K562 (cell line): ENCODE measurements at regions not wholly inside any gene's neighbourhood (a gene's known extent, or its start where the extent isn't known, plus 50 kb on each side); places are given as distances from the start of the nearest gene placed in this dataset.

Experiments used
- ATAC-seq: fragments of 200-7000 bp; cut with Tn5 transposase; 3 replicates; pipeline ENCODE4 v1.9.1; 2020; ENCODE audit warnings: moderate library complexity
- BruUV-seq: library from RNA; stranded (reverse); fragments of 400-500 nt; replicated peaks from 2 replicates; lab custom pipeline; 2021; lab: Mats Ljungman, UMichigan
- CTCF ChIA-PET: fragments of 300-600 bp; formaldehyde crosslinking; extraction: SDS; loops from one replicate; lab custom pipeline; 2021; ENCODE audit warnings: low intra/inter-chr PET ratio; lab: Yijun Ruan, JAX
- POLR2A ChIA-PET: fragments of 300-600, 350-650 bp; sonication (Branson Sonifier 250); formaldehyde crosslinking; extraction: SDS; loops from one replicate; lab custom pipeline; 2021; ENCODE audit warnings: antibody characterized with exemption, inconsistent platforms; lab: Yijun Ruan, JAX
- DNase-seq, 4 experiments: peaks; one replicate each; pipeline versions ENCODE4 v3.0.0 to v3.0.0-alpha.2; 2011 to 2018; ENCODE audit warnings: low spot score in 3 of 4, mixed read lengths in 3 of 4; ENCODE audit errors: extremely low read depth in 1 of 4
- FAIRE-seq: peaks from 2 replicates; lab custom pipeline; 2011; peaks lifted over from hg19 to GRCh38; lab: Jason Lieb, UNC
- H2AFZ ChIP-seq: 2 replicates; pipeline ENCODE4 v1.6.0; 2011; ENCODE audit warnings: low read depth, low read length, control low read depth, inconsistent platforms
- H3K27ac ChIP-seq: fragments of 200-600 bp; 3 replicates; pipeline ENCODE4 v1.8.0; 2011; ENCODE audit warnings: low read depth, mild to moderate bottlenecking, control low read depth, inconsistent platforms, low read length, moderate library complexity, mixed read lengths; ENCODE audit errors: extremely low read depth
- H3K27me3 ChIP-seq, 2 experiments: fragments of 300-600 bp in 1 of 2; 2 replicates in 1 of 2; 3 replicates in 1 of 2; pipeline versions ENCODE4 v1.6.0 to v1.8.0; 2011; ENCODE audit warnings: inconsistent platforms in 2 of 2, low read length in 2 of 2, mild to moderate bottlenecking in 1 of 2, mixed read lengths in 1 of 2, moderate library complexity in 1 of 2; ENCODE audit not compliant: control insufficient read depth in 2 of 2, insufficient read depth in 2 of 2
- H3K36me3 ChIP-seq: fragments of 300-600 bp; 3 replicates; pipeline ENCODE4 v1.8.0; 2011; ENCODE audit warnings: mild to moderate bottlenecking, low read length, inconsistent platforms; ENCODE audit not compliant: control insufficient read depth, insufficient read depth
- H3K4me1 ChIP-seq, 2 experiments: fragments of 200-600 bp in 1 of 2; replicated peaks in 1 of 2; 2 replicates in 1 of 2; 3 replicates in 1 of 2; pipeline versions ENCODE4 v1.5.1 to v1.8.0; 2011; ENCODE audit warnings: inconsistent platforms in 2 of 2, low read length in 2 of 2, mild to moderate bottlenecking in 1 of 2, mixed read lengths in 1 of 2, moderate library complexity in 1 of 2; ENCODE audit not compliant: control insufficient read depth in 2 of 2, insufficient read depth in 2 of 2
- H3K4me2 ChIP-seq: 2 replicates; pipeline ENCODE4 v1.6.1; 2011; ENCODE audit warnings: low read length, control low read depth, inconsistent platforms, mixed read lengths; ENCODE audit not compliant: insufficient read depth
- H3K4me3 ChIP-seq: fragments of 200-600 bp; sonication (generic), shearing (Covaris generic); 2 replicates; pipeline ENCODE4 v1.5.1; 2016; ENCODE audit warnings: control low read depth, inconsistent platforms
- H3K79me2 ChIP-seq: fragments of 200-600 bp; 3 replicates; pipeline ENCODE4 v1.8.0; 2011; ENCODE audit warnings: low read length, inconsistent platforms; ENCODE audit not compliant: control insufficient read depth, insufficient read depth
- H3K9ac ChIP-seq, 2 experiments: 2 replicates each; pipeline versions ENCODE4 v1.6.0 to v1.6.1; 2011; ENCODE audit warnings: low read depth in 2 of 2, low read length in 2 of 2, control low read depth in 1 of 2, inconsistent platforms in 1 of 2, mild to moderate bottlenecking in 1 of 2, mixed read lengths in 1 of 2; ENCODE audit not compliant: insufficient read depth in 1 of 2
- H3K9me1 ChIP-seq: one replicate; pipeline ENCODE4 v1.6.0; 2011; ENCODE audit warnings: inconsistent platforms, mild to moderate bottlenecking, low read length, moderate library complexity; ENCODE audit not compliant: control insufficient read depth, insufficient read depth
- H3K9me3 ChIP-seq: replicated peaks from 2 replicates; pipeline ENCODE4 v1.5.1; 2011; ENCODE audit warnings: low read depth, low read length, inconsistent platforms; ENCODE audit not compliant: control insufficient read depth, insufficient read depth
- H4K20me1 ChIP-seq: replicated peaks from 2 replicates; pipeline ENCODE4 v1.6.1; 2011; ENCODE audit warnings: low read length, inconsistent platforms, mixed read lengths; ENCODE audit not compliant: control insufficient read depth, insufficient read depth
- KDM2B ChIP-seq: fragments of 250-450 bp; sonication (Bioruptor Pico); IDR thresholded peaks from 2 replicates; pipeline ENCODE4 v1.8.0; 2021; ENCODE audit warnings: mild to moderate bottlenecking, moderate library complexity
- TBP ChIP-seq: optimal IDR thresholded peaks from 2 replicates; pipeline ENCODE3; 2011; ENCODE audit warnings: low read depth, low read length, improper control_type of control experiment
- ZNF140 ChIP-seq: fragments of 250-450 bp; sonication (Bioruptor Pico); IDR thresholded peaks from 2 replicates; pipeline ENCODE4 v1.8.0; 2021; ENCODE audit warnings: moderate library complexity, mild to moderate bottlenecking, inconsistent platforms
- ZNF436 ChIP-seq: fragments of 250-450, 450-650 bp; sonication (Bioruptor Pico); formaldehyde crosslinking; IDR thresholded peaks from 2 replicates; pipeline ENCODE4 v1.7.0; 2020; ENCODE audit warnings: mild to moderate bottlenecking
- ZNF75A ChIP-seq: fragments of 450-650 bp; formaldehyde crosslinking; IDR thresholded peaks from 2 replicates; pipeline ENCODE4 v1.4.0; 2020; ENCODE audit warnings: mild to moderate bottlenecking
- WGBS: fragments of 100-300 bp; shearing (Covaris generic); methylation state at CpG from one replicate; pipeline ENCODE4 v1.1.6; 2016; ENCODE audit warnings: low coverage, mixed read lengths; ENCODE audit not compliant: insufficient coverage; ENCODE audit errors: missing lambda C conversion rate; 5-methylcytosine and 5-hydroxymethylcytosine counted together
- in situ Hi-C: fragments of 300-500 bp; cut with MboI; formaldehyde crosslinking; loops from 4 replicates; pipeline ENCODE4 v1.15.0; 2018; ENCODE audit warnings: inconsistent platforms, mixed read lengths
- intact Hi-C: fragments of 100-400 bp; cut with micrococcal nuclease; formaldehyde crosslinking; loops from 2 replicates; pipeline ENCODE4 v1.14.2; 2022
- TF ChIP-seq, protein P1 (sequence below): fragments of 250-450 bp; sonication (Bioruptor Pico); IDR thresholded peaks from 2 replicates; pipeline ENCODE4 v1.5.0; 2020; ENCODE audit warnings: mild to moderate bottlenecking
- TF ChIP-seq, protein P2 (sequence below), 2 experiments: fragments of 450-650 bp in 1 of 2; sonication (generic) in 1 of 2; formaldehyde crosslinking; conservative IDR thresholded peaks; 2 replicates each; pipeline versions ENCODE4 v1.4.0 to v1.8.1; 2020 to 2022; ENCODE audit warnings: mild to moderate bottlenecking in 1 of 2, missing genetic modification reagents in 1 of 2
- TF ChIP-seq, protein P3 (sequence below), 2 experiments: fragments of 450-650 bp; IDR thresholded peaks; 2 replicates each; pipeline ENCODE4 v1.6.1; 2016

DNA sequence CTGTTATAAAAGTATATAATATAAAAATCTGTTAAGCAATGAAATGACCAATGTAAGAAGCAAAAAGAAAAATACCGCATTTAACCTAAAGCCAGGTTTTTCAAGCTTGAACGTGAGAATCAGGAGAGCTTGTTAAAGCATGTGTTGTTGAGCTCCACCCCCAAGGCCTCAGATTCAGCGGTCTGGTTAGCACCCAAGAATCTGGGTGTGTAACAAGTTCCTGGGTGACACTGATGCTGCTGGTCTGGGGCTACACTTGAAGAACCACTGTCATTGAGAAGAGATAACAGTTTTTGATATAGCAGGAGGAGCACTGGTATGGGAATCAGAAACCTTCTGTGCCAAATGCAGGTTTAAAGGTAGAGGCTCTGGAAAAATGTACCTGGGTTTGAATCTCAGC is 154.0 kb downstream of the ID4 start:
- no peaks in the 10 kb centered on the region for H4K20me1 ChIP-seq
- intact Hi-C loops, result no loop called here
- POLR2A ChIA-PET, result no interaction called here

More for the DNA sequence above, 154.0 kb downstream of the ID4 start:
- Histone ChIP-seq H3K79me2 (no peaks in the 10 kb centered on the region), H3K4me3 (no peak overlapping the region), H3K9ac (no peak overlapping the region), H3K9me1 (no peaks in the 10 kb centered on the region), H3K4me2 (no peak overlapping the region), H2AFZ (no peak overlapping the region), H3K27me3 (no peaks in the 10 kb centered on the region), H3K36me3 (no peaks in the 10 kb centered on the region)
- FAIRE-seq, result no peak
- BruUV-seq, result no TSS peak
- WGBS, result 0% methylated on average over 3 of the region's 3 CpGs
- no peak for ATAC-seq
- in situ Hi-C loops, result no loop called here
- TF ChIP-seq, protein P1, sequence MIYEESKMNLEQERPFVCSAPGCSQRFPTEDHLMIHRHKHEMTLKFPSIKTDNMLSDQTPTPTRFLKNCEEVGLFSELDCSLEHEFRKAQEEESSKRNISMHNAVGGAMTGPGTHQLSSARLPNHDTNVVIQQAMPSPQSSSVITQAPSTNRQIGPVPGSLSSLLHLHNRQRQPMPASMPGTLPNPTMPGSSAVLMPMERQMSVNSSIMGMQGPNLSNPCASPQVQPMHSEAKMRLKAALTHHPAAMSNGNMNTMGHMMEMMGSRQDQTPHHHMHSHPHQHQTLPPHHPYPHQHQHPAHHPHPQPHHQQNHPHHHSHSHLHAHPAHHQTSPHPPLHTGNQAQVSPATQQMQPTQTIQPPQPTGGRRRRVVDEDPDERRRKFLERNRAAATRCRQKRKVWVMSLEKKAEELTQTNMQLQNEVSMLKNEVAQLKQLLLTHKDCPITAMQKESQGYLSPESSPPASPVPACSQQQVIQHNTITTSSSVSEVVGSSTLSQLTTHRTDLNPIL, result no peak
- TF ChIP-seq, protein P2, sequence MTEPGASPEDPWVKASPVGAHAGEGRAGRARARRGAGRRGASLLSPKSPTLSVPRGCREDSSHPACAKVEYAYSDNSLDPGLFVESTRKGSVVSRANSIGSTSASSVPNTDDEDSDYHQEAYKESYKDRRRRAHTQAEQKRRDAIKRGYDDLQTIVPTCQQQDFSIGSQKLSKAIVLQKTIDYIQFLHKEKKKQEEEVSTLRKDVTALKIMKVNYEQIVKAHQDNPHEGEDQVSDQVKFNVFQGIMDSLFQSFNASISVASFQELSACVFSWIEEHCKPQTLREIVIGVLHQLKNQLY (CRISPR knock-in tag; conservative IDR thresholded peaks at IDR 0.05), result no peak
- TF ChIP-seq TBP (no peak), ZNF75A (CRISPR knock-in tag) (no peak), ZNF436 (CRISPR knock-in tag) (no peak), KDM2B (CRISPR knock-in tag) (no peak), ZNF140 (CRISPR knock-in tag) (no peak)
- TF ChIP-seq, protein P3, sequence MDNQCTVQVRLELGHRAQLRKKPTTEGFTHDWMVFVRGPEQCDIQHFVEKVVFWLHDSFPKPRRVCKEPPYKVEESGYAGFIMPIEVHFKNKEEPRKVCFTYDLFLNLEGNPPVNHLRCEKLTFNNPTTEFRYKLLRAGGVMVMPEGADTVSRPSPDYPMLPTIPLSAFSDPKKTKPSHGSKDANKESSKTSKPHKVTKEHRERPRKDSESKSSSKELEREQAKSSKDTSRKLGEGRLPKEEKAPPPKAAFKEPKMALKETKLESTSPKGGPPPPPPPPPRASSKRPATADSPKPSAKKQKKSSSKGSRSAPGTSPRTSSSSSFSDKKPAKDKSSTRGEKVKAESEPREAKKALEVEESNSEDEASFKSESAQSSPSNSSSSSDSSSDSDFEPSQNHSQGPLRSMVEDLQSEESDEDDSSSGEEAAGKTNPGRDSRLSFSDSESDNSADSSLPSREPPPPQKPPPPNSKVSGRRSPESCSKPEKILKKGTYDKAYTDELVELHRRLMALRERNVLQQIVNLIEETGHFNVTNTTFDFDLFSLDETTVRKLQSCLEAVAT (IDR thresholded peaks at IDR 0.05), result no peak
- TF ChIP-seq, all 486 proteins: peak for 0
- CTCF ChIA-PET, result no interaction called here
- Histone ChIP-seq H3K27ac (no peak overlapping the region), H3K9me3 (no peaks in the 10 kb centered on the region), H3K4me1 (peaks cover 10% of the 10 kb centered on the region in 2 experiments; a peak in 4 of 5 replicates)
- DNase-seq, result no peak
